ENCODE measurements at regions not wholly inside any gene's neighbourhood (a gene's known extent, or its start where the extent isn't known, plus 50 kb on each side); places are given as distances from the start of the nearest gene placed in this dataset.

DNA sequence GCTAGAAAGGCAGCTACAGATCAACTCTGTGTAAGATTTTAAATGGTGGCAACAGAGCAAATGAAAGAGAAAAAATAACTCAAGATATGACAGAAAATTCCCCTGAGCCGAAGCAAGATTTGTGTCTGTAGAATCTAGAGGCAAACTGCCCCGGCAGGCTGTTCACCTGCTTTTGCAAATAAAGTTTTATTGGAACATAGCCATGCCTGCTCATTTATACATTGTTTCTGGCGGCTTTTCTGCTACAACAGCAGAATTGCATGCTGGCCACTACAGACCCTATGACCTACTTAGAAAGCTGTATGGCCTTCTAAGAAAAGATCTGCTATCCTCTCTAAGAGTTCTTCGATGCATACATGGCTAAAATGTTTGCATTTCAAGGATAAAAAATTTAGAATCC lies 119.5 kb downstream of the SALL1 start:
- intact Hi-C loops (cut with DNase I) = no loop called here
- no peaks in the 10 kb centered on the region for H3K9me3 ChIP-seq
- no peaks in the 10 kb centered on the region for H3K36me3 ChIP-seq
- H3K4me3 ChIP-seq = no peak overlapping the region
- DNase-seq (ENCODE audit: extremely low spot score in 2 of 2) = no peak
- TF ChIP-seq, protein P1, sequence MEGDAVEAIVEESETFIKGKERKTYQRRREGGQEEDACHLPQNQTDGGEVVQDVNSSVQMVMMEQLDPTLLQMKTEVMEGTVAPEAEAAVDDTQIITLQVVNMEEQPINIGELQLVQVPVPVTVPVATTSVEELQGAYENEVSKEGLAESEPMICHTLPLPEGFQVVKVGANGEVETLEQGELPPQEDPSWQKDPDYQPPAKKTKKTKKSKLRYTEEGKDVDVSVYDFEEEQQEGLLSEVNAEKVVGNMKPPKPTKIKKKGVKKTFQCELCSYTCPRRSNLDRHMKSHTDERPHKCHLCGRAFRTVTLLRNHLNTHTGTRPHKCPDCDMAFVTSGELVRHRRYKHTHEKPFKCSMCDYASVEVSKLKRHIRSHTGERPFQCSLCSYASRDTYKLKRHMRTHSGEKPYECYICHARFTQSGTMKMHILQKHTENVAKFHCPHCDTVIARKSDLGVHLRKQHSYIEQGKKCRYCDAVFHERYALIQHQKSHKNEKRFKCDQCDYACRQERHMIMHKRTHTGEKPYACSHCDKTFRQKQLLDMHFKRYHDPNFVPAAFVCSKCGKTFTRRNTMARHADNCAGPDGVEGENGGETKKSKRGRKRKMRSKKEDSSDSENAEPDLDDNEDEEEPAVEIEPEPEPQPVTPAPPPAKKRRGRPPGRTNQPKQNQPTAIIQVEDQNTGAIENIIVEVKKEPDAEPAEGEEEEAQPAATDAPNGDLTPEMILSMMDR (IDR thresholded peaks at IDR 0.05) = no peak
- TF ChIP-seq POLR2A (IDR thresholded peaks at IDR 0.05) (no peak), POLR2AphosphoS5 (IDR thresholded peaks at IDR 0.05; ENCODE audit: insufficient read depth in 1 of 2, low read depth in 1 of 2) (no peak)
- no peaks in the 10 kb centered on the region for H3K27me3 ChIP-seq
- no peak overlapping the region for H3K27ac ChIP-seq
- H3K4me1 ChIP-seq = no peaks in the 10 kb centered on the region

DNA sequence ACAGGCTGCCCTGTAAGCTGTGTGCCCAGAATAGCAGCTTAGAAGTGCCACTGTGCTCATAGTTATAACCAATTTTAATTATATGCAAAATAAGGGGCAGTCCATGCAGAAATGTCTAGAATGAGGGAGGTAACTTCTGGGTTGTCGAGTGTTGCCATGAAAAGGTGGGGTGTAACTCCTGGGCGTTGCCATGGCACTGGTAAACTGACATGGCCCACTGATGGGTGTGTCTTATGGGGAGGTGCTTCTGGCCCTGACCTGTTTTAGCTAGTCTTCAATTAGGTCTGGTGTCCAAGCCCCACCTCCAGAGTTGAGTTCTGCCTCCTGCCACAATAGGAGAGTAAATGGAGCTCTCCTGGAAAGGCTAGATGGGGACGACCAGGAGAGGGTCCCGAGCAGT lies 120.6 kb downstream of the SALL1 start:
- no peak overlapping the region for H3K27ac ChIP-seq
- H3K27me3 ChIP-seq = no peaks in the 10 kb centered on the region
- H3K4me1 ChIP-seq = no peaks in the 10 kb centered on the region
- no peaks in the 10 kb centered on the region for H3K9me3 ChIP-seq
- H3K36me3 ChIP-seq = no peaks in the 10 kb centered on the region
- TF ChIP-seq POLR2A (IDR thresholded peaks at IDR 0.05) = no peak
- TF ChIP-seq, protein P1 (IDR thresholded peaks at IDR 0.05) = no peak
- no peak for TF ChIP-seq POLR2AphosphoS5 (IDR thresholded peaks at IDR 0.05; ENCODE audit: insufficient read depth in 1 of 2, low read depth in 1 of 2)
- DNase-seq (ENCODE audit: extremely low spot score in 2 of 2) = no peak
- intact Hi-C loops (cut with DNase I) = no loop called here
- H3K4me3 ChIP-seq = no peak overlapping the region

DNA sequence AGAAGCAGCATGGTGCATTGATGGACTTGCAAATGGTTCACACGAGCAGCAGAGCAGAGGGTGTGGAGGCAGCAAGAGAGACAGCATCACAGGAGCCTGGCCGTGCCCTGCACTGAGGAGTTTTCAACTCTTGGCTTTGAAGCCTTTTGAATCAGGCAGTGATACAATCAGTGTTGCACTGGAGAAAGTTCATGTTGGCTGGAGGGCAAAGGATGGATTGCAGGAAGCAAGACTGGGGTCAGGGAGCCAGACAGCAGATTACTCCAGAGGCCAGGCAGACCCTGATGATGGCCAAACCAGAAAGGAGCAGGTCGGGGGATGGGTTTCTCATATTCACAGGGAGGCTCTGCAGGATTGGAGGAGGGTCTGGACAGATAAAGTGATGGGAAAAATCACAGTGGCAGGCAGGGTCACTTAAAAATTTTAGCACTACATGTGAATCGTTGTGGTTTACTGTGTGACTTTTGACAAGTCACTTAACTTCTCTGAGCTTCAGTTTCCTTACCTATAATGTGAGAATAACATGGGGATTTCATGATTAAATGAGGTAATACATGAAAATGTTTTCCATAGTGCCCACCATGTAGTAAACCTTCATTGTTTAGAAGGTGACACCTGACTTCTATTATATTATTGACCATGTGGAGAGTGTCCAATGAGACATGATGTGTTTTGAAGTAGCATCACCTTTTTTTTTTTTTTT lies 125.3 kb downstream of the SALL1 start:
- no peak for TF ChIP-seq POLR2A (IDR thresholded peaks at IDR 0.05)
- TF ChIP-seq POLR2AphosphoS5 (IDR thresholded peaks at IDR 0.05; ENCODE audit: insufficient read depth in 1 of 2, low read depth in 1 of 2) = no peak
- TF ChIP-seq, protein P1 (IDR thresholded peaks at IDR 0.05) = no peak
- Histone ChIP-seq H3K4me1 (peaks cover 6% of the 10 kb centered on the region), H3K27ac (no peak overlapping the region), H3K4me3 (no peak overlapping the region), H3K9me3 (no peaks in the 10 kb centered on the region), H3K36me3 (no peaks in the 10 kb centered on the region), H3K27me3 (no peaks in the 10 kb centered on the region)
- no peak for DNase-seq (ENCODE audit: extremely low spot score in 2 of 2)
- intact Hi-C loops (cut with DNase I) = no loop called here

DNA sequence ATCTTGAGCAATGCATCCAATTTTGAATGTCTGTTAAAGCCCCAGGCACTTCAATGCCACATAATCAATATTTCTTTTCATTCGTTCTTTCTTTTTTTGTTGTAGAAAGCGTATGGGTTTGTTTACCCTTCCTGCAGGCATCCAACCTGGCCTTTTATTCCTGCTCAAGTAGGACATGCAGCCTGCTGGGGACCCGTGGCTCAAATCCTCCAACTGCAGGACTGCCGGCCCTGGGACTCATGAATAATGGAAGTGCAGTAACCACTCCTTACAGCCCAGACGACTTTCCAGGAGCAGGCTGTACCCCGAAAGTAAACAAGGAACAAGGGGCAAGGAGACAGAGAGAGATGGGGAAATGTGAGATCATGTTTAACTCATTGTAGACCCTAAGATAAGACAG lies 126.4 kb downstream of the SALL1 start:
- TF ChIP-seq POLR2AphosphoS5 (IDR thresholded peaks at IDR 0.05; ENCODE audit: insufficient read depth in 1 of 2, low read depth in 1 of 2) (no peak), POLR2A (IDR thresholded peaks at IDR 0.05) (no peak)
- TF ChIP-seq, protein P1 (IDR thresholded peaks at IDR 0.05) = no peak
- Histone ChIP-seq H3K27ac (no peak overlapping the region), H3K27me3 (no peaks in the 10 kb centered on the region), H3K4me3 (no peak overlapping the region), H3K4me1 (peaks cover 6% of the 10 kb centered on the region), H3K36me3 (no peaks in the 10 kb centered on the region), H3K9me3 (no peaks in the 10 kb centered on the region)
- DNase-seq (ENCODE audit: extremely low spot score in 2 of 2) = no peak
- intact Hi-C loops (cut with DNase I) = no loop called here

DNA sequence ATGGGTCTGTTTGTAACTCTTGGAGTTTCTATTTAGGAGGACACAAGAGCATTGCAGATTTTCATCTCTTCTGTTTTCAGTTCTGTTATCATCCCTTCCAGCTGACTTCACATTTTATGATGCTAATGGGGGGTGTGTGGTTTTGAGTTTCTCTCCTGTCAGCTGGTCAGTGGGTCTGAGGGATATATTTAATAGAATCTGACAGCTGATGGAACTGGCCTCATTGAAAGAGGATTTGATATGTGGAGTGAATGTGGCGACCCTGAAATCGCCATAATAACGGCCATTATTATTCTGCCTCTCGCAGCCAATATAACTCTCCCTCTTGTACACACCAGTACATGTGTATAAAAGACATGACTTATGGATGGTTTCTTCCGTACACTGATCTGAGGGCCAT lies 128.1 kb downstream of the SALL1 start:
- no peaks in the 10 kb centered on the region for H3K9me3 ChIP-seq
- H3K4me1 ChIP-seq = peaks cover 6% of the 10 kb centered on the region
- H3K27me3 ChIP-seq = no peaks in the 10 kb centered on the region
- no peaks in the 10 kb centered on the region for H3K36me3 ChIP-seq
- H3K27ac ChIP-seq = no peak overlapping the region
- TF ChIP-seq POLR2A (IDR thresholded peaks at IDR 0.05) = no peak
- no peak for TF ChIP-seq POLR2AphosphoS5 (IDR thresholded peaks at IDR 0.05; ENCODE audit: insufficient read depth in 1 of 2, low read depth in 1 of 2)
- TF ChIP-seq, protein P1 (IDR thresholded peaks at IDR 0.05) = no peak
- intact Hi-C loops (cut with DNase I) = no loop called here
- no peak overlapping the region for H3K4me3 ChIP-seq
- DNase-seq (ENCODE audit: extremely low spot score in 2 of 2) = no peak
